WTC11 (cell line): ENCODE measurements at regions not wholly inside any gene's neighbourhood (a gene's known extent, or its start where the extent isn't known, plus 50 kb on each side); places are given as distances from the start of the nearest gene placed in this dataset.

Experiments
- ATAC-seq: fragments of 200-7000 bp; cut with Tn5 transposase; 2 replicates; pipeline ENCODE4 v1.10.0; 2021; ENCODE audit warnings: mild to moderate bottlenecking, moderate library complexity
- CTCF ChIA-PET: fragments of 300-600 bp; sonication (Branson Sonifier 250); formaldehyde crosslinking; loops from one replicate; lab custom pipeline; 2021; ENCODE audit warnings: antibody characterized with exemption; lab: Charles Lee
- POLR2A ChIA-PET: fragments of 350-600 bp; sonication (Branson Sonifier 250); formaldehyde crosslinking; loops from one replicate; lab custom pipeline; 2021; ENCODE audit warnings: antibody characterized with exemption; lab: Charles Lee
- DNase-seq: peaks from one replicate; pipeline ENCODE4 v3.0.0; 2021; ENCODE audit warnings: low spot score
- H3K27ac Mint-ChIP-seq: 2 replicates; pipeline ENCODE4 v1.8.0; 2021; ENCODE audit warnings: mixed read lengths
- H3K27me3 Mint-ChIP-seq: 2 replicates; pipeline ENCODE4 v1.8.0; 2021; ENCODE audit warnings: low read depth, mild to moderate bottlenecking, moderate library complexity, mixed read lengths
- H3K36me3 Mint-ChIP-seq: 2 replicates; pipeline ENCODE4 v1.8.0; 2021; ENCODE audit warnings: mixed read lengths
- H3K4me1 Mint-ChIP-seq: 2 replicates; pipeline ENCODE4 v1.8.0; 2022; ENCODE audit warnings: mixed read lengths
- H3K4me3 Mint-ChIP-seq: 2 replicates; pipeline ENCODE4 v1.8.0; 2021; ENCODE audit warnings: mild to moderate bottlenecking, moderate library complexity, mixed read lengths
- H3K9me3 Mint-ChIP-seq: 2 replicates; pipeline ENCODE4 v1.8.0; 2021; ENCODE audit warnings: mixed read lengths
- ARID4B ChIP-seq: sonication (generic); formaldehyde crosslinking; IDR thresholded peaks from 2 replicates; pipeline ENCODE4 v1.8.0; 2023; ENCODE audit warnings: missing genetic modification reagents, mild to moderate bottlenecking, borderline replicate concordance
- ATF2 ChIP-seq: sonication (generic); formaldehyde crosslinking; IDR thresholded peaks from 2 replicates; pipeline ENCODE4 v1.8.1; 2022; ENCODE audit warnings: low read depth, missing genetic modification reagents, borderline replicate concordance
- HMGA2 ChIP-seq: fragments of 250-450 bp; sonication (Bioruptor Pico); IDR thresholded peaks from 2 replicates; pipeline ENCODE4 v1.4.0; 2021; ENCODE audit warnings: mild to moderate bottlenecking, moderate library complexity
- JUN ChIP-seq: sonication (generic); formaldehyde crosslinking; IDR thresholded peaks from 2 replicates; pipeline ENCODE4 v1.8.0; 2023; ENCODE audit warnings: mild to moderate bottlenecking, missing genetic modification reagents
- KAT7 ChIP-seq: sonication (generic); formaldehyde crosslinking; IDR thresholded peaks from 2 replicates; pipeline ENCODE4 v1.8.1; 2023; ENCODE audit warnings: missing genetic modification reagents, mild to moderate bottlenecking, borderline replicate concordance
- NR1H2 ChIP-seq: sonication (generic); formaldehyde crosslinking; IDR thresholded peaks from 2 replicates; pipeline ENCODE4 v1.9.0; 2021; ENCODE audit warnings: mild to moderate bottlenecking, moderate library complexity, missing genetic modification reagents
- NR2C2 ChIP-seq: sonication (generic); formaldehyde crosslinking; IDR thresholded peaks from 2 replicates; pipeline ENCODE4 v1.8.0; 2022; ENCODE audit warnings: mild to moderate bottlenecking, missing genetic modification reagents
- SMAD3 ChIP-seq: sonication (generic); formaldehyde crosslinking; IDR thresholded peaks from 2 replicates; pipeline ENCODE4 v1.8.0; 2022; ENCODE audit warnings: missing genetic modification reagents, mild to moderate bottlenecking, borderline replicate concordance
- TEAD4 ChIP-seq: sonication (generic); formaldehyde crosslinking; IDR thresholded peaks from 2 replicates; pipeline ENCODE4 v1.8.0; 2022; ENCODE audit warnings: mild to moderate bottlenecking, missing genetic modification reagents
- ZBTB21 ChIP-seq: sonication (generic); formaldehyde crosslinking; IDR thresholded peaks from 2 replicates; pipeline ENCODE4 v1.8.1; 2023; ENCODE audit warnings: mild to moderate bottlenecking, missing genetic modification reagents, borderline replicate concordance
- ZNF121 ChIP-seq: sonication (generic); formaldehyde crosslinking; IDR thresholded peaks from 2 replicates; pipeline ENCODE4 v1.8.0; 2023; ENCODE audit warnings: missing genetic modification reagents
- ZNF263 ChIP-seq: sonication (generic); formaldehyde crosslinking; IDR thresholded peaks from 2 replicates; pipeline ENCODE4 v1.8.1; 2022; ENCODE audit warnings: low read depth, mild to moderate bottlenecking, moderate library complexity, missing genetic modification reagents
- ZSCAN18 ChIP-seq: fragments of 250-450 bp; sonication (Bioruptor Pico); IDR thresholded peaks from 2 replicates; pipeline ENCODE4 v2.1.2; 2022; ENCODE audit warnings: mild to moderate bottlenecking, moderate library complexity
- TF ChIP-seq, protein P1 (sequence below): fragments of 250-450 bp; sonication (Bioruptor Pico); IDR thresholded peaks from 2 replicates; pipeline ENCODE4 v1.9.0; 2021; ENCODE audit warnings: mild to moderate bottlenecking
- TF ChIP-seq, protein P2 (sequence below): sonication (generic); formaldehyde crosslinking; IDR thresholded peaks from 2 replicates; pipeline ENCODE4 v1.8.0; 2022; ENCODE audit warnings: mild to moderate bottlenecking, missing genetic modification reagents
- TF ChIP-seq, protein P3 (sequence below): fragments of 250-450 bp; sonication (Bioruptor Pico); IDR thresholded peaks from 2 replicates; pipeline ENCODE4 v1.9.0; 2021; ENCODE audit warnings: moderate library complexity, mild to moderate bottlenecking, inconsistent platforms, borderline replicate concordance
- TF ChIP-seq, protein P4 (sequence below): sonication (generic); formaldehyde crosslinking; IDR thresholded peaks from 2 replicates; pipeline ENCODE4 v1.8.1; 2022; ENCODE audit warnings: mild to moderate bottlenecking, missing genetic modification reagents, moderate library complexity, borderline replicate concordance

DNA sequence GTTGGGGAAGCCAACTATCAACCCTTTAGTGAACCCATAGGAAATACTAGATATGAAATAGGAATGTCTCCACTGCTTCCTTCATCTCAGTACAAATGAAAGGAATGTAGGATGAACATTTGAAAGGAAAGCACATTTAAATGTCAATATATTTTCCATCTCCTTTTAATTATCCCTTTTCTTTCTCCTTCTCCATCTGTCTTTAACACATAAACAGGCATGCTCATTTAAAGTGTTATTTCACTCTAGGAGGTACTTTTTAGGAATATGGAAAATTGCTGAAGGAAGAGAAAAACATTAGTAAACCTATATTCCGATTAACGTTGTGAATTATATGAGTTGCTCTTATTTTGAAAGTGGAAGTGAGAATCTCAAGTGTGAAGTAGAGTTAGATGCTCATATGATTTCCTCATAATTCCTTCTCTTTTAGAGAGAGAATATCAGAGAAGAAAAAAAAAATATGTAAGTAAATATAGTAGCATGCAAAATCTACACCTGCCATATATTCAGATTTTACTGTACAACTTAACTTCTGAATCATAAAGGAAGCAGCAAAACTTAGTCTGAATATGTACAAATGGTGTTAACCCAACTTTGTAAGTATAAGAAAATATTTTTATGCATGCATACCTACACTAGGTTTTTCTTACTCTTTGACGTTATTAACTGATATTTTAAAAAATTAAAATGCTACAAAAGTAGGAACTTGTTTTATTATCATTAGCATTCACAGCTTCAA is 406.9 kb upstream of the B3GALT2 start:
- Mint-ChIP-seq H3K27me3 (peaks cover 2% of the 10 kb centered on the region), H3K4me1 (peaks cover 71% of the 10 kb centered on the region), H3K36me3 (no peaks in the 10 kb centered on the region), H3K9me3 (0 out of 2 replicates have a peak, but pooled peaks cover 4% of the 10 kb centered on the region), H3K27ac (peak overlapping the region; percentile 60), H3K4me3 (peak overlapping the region; percentile 39)
- no peak for ATAC-seq
- ChIA-PET CTCF (no interaction called here), POLR2A (no interaction called here)
- TF ChIP-seq ARID4B (no peak), HMGA2 (CRISPR knock-in tag) (no peak), ZBTB21 (no peak), NR2C2 (CRISPR knock-in tag) (no peak), JUN (no peak), ZNF121 (CRISPR knock-in tag) (no peak), TEAD4 (no peak)
- TF ChIP-seq, protein P1, sequence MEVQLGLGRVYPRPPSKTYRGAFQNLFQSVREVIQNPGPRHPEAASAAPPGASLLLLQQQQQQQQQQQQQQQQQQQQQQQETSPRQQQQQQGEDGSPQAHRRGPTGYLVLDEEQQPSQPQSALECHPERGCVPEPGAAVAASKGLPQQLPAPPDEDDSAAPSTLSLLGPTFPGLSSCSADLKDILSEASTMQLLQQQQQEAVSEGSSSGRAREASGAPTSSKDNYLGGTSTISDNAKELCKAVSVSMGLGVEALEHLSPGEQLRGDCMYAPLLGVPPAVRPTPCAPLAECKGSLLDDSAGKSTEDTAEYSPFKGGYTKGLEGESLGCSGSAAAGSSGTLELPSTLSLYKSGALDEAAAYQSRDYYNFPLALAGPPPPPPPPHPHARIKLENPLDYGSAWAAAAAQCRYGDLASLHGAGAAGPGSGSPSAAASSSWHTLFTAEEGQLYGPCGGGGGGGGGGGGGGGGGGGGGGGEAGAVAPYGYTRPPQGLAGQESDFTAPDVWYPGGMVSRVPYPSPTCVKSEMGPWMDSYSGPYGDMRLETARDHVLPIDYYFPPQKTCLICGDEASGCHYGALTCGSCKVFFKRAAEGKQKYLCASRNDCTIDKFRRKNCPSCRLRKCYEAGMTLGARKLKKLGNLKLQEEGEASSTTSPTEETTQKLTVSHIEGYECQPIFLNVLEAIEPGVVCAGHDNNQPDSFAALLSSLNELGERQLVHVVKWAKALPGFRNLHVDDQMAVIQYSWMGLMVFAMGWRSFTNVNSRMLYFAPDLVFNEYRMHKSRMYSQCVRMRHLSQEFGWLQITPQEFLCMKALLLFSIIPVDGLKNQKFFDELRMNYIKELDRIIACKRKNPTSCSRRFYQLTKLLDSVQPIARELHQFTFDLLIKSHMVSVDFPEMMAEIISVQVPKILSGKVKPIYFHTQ (CRISPR knock-in tag) = no peak
- TF ChIP-seq, protein P2, sequence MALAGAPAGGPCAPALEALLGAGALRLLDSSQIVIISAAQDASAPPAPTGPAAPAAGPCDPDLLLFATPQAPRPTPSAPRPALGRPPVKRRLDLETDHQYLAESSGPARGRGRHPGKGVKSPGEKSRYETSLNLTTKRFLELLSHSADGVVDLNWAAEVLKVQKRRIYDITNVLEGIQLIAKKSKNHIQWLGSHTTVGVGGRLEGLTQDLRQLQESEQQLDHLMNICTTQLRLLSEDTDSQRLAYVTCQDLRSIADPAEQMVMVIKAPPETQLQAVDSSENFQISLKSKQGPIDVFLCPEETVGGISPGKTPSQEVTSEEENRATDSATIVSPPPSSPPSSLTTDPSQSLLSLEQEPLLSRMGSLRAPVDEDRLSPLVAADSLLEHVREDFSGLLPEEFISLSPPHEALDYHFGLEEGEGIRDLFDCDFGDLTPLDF (CRISPR knock-in tag) = no peak
- DNase-seq = no peak

GRCh38 chr1:193592317-193592716 is 405.9 kb upstream of the B3GALT2 start:
- DNase-seq (no peak), ATAC-seq (no peak)
- Mint-ChIP-seq H3K4me3 (no peak overlapping the region), H3K27ac (peak overlapping the region; percentile 35; the same call in 1 of the 2 replicates), H3K4me1 (peaks cover 76% of the 10 kb centered on the region), H3K36me3 (no peaks in the 10 kb centered on the region), H3K9me3 (0 out of 2 replicates have a peak, but pooled peaks cover 4% of the 10 kb centered on the region), H3K27me3 (peaks cover 2% of the 10 kb centered on the region)
- no peak for TF ChIP-seq NR1H2 (CRISPR knock-in tag)
- no peak for TF ChIP-seq ZSCAN18 (CRISPR knock-in tag)
- TF ChIP-seq, protein P3, sequence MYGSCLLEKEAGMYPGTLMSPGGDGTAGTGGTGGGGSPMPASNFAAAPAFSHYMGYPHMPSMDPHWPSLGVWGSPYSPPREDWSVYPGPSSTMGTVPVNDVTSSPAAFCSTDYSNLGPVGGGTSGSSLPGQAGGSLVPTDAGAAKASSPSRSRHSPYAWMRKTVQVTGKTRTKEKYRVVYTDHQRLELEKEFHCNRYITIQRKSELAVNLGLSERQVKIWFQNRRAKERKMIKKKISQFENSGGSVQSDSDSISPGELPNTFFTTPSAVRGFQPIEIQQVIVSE = no peak
- TF ChIP-seq, protein P4, sequence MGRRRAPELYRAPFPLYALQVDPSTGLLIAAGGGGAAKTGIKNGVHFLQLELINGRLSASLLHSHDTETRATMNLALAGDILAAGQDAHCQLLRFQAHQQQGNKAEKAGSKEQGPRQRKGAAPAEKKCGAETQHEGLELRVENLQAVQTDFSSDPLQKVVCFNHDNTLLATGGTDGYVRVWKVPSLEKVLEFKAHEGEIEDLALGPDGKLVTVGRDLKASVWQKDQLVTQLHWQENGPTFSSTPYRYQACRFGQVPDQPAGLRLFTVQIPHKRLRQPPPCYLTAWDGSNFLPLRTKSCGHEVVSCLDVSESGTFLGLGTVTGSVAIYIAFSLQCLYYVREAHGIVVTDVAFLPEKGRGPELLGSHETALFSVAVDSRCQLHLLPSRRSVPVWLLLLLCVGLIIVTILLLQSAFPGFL (CRISPR knock-in tag) = no peak
- no peak for TF ChIP-seq ZNF263 (CRISPR knock-in tag)
- TF ChIP-seq SMAD3 (CRISPR knock-in tag) = no peak
- no peak for TF ChIP-seq ATF2 (CRISPR knock-in tag)
- no peak for TF ChIP-seq KAT7 (CRISPR knock-in tag)
- CTCF ChIA-PET = no interaction called here
- POLR2A ChIA-PET = no interaction called here
